Umbilical cord (tissue), 1 donor: ENCODE measurements at regions not wholly inside any gene's neighbourhood (a gene's known extent, or its start where the extent isn't known, plus 50 kb on each side); places are given as distances from the start of the nearest gene placed in this dataset.

Source experiments
- DNase-seq: peaks from one replicate; pipeline ENCODE4 v3.0.0-alpha.2; 2015; ENCODE audit warnings: low spot score

DNA sequence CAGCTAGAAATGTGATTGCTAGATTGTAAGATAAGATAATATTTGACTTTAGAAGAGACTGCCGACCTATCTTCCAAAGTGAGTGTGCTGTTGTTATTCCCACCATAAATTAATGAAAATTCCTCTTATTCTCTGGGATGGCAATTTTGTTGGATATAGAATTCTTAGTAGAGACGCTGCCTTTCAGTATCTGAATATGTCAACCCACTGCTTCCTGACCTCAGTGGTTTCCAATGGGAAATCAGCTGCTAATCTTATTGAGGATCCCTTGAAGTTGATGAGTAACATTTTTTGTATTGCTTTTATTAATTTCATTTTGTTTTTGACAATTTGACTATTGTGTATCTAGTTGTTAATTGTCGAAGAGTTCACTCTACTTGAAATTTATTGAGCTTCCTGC lies 313.0 kb downstream of the BMP2 start:
- DNase-seq = no peak

DNA sequence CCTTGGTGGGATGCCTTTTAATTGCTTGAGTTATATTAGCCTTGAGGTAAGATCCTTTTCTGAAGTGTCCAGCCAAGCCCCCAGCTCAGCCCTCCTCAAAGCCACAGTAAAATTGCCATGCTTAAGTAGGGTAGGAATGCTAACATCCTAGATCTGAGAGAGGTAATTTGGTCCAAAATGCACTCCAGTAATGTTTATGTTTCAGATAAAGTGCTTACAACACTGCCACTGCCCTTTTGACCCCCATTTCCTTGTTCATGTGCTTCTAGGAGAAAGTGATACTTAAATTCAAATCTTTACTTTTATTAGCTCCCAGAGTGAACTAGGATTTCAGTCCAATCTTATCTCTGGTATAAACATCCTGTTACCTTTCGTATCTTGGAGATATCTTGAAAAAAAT lies 318.0 kb downstream of the BMP2 start:
- DNase-seq = no peak

DNA sequence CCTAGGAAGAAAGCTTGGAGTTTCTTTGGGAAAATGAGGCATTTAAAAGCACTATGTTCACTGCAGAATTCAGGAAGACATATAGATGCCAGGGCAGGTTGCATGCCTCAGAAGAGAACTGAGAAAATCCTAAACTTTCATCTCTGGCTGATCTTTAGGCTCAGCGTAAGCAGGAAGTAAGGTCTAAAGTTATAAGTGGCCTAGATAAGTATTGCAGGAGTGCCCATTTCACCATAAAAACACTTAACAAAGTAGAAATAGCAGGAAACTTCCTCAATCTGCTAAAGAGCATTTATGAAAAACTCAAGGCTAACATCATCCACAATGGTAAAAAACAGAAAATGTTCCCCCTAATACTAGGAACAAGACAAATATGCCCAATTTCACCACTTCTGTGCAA lies 320.3 kb downstream of the BMP2 start:
- DNase-seq = no peak

DNA sequence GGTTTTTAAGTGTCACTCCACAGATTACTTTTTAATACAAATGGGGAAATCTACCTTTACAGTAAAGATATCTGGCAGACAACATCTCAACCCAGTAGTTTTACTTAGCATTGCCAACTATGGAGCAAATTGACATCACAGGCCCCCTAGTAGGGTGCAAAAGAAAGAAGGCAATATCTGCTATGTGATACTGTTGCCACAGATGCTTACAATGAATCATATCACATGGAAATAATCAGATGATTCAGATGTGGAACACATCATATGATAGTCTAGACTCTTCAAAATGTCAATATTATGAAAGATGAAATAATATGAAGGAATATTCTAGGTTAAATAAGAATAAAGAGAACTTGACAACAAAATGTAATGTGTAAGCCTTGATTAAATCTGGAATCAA lies 322.5 kb downstream of the BMP2 start:
- no peak for DNase-seq

DNA sequence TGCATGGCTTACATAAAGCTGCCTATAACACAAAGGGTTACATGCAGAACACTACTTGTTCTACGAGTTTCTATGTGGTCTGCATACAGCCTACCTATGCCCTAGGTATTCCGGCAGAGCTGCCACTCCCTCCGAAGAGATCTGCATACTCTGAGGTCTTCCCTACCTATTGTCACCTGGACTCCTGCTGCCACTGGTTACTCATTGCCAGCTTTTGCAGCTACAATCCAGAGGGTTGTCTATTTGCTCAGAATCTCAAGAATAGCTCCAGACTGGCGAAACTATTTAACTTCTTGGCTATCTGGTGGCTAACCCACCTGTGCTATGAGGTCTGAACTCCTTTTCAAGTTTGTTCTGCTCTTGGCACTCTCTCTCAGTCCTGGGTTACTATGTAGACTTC lies 323.3 kb downstream of the BMP2 start:
- no peak for DNase-seq

DNA sequence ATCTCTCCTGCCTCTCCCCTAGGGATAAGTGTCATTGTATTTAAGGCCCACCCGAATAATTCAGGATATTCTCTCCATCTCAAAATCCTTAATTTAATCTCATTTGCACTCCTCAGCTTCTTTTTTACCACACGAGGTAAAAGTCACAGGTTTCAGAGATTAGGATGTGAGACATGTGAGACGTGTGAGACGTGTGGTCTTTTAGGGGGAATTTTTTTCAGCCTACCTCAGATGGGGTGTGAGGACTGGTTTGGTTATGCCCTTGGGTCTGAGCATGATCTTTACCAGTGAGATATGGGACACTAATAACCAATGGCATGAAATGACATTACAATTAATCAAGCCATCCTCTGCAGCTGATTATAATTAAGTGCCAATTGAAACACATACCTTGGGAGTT lies 324.2 kb downstream of the BMP2 start:
- no peak for DNase-seq

DNA sequence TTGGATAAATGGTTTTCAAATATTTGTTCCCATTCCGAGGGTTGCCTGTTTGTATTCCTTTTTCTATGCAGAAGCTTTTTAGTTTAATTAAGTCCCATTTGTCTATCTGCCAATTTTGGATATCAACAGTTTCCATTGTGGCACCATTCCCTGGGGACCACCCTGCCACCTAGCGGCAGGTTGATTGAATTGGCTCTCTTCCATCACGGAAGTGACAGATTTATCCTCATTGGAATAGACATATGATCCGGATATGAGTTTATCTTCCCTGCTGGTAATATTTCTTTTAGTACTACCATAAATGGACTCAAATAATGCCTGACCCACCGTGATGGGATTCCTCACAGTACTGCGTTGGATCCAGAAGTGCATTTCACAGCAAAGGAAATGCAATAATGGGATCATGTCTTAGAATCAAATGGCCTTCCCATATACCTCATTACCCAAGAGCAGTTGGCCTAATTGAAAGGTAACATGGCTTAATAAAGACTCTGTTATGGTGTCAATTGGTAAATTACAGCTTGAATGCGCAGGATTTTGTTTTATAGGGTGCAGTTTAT lies 327.0 kb downstream of the BMP2 start:
- DNase-seq = no peak

DNA sequence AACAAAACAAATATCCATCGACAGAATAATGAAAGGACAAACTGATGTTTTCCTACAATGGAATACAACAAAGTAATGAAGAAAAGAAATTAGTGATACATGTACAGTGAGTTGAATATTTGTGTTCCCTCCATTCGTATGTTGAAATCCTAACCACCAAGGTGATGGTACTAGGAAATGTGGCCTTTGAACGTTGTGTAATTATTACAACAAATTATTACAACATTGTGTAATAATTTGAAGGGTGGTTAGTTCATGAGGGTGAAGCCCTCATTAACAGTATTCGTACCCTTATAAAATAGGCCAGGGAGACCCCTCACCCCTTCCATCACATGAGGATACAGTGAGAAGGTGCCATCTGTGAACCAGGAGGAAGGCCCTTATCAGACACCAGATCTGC lies 339.4 kb downstream of the BMP2 start:
- DNase-seq = no peak

DNA sequence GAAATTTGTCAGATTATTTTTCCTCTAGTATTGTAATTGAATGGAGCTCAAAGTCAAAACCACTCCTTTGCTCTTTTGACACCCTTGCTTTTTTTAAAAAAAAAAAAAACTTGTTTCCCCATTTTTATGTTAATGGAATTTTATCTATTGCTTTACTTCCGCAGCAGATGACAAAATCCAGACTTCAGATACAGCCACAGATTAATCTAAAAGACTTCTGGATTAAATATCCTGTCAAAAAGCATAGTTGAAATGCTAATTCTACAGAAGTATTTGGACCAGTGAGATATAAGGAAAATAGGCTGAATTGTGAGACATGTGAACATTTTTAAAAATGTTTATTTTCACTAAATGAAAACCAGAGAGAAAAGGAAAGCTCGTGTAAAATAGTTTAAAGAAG lies 341.4 kb downstream of the BMP2 start:
- DNase-seq = peak; percentile 31

DNA sequence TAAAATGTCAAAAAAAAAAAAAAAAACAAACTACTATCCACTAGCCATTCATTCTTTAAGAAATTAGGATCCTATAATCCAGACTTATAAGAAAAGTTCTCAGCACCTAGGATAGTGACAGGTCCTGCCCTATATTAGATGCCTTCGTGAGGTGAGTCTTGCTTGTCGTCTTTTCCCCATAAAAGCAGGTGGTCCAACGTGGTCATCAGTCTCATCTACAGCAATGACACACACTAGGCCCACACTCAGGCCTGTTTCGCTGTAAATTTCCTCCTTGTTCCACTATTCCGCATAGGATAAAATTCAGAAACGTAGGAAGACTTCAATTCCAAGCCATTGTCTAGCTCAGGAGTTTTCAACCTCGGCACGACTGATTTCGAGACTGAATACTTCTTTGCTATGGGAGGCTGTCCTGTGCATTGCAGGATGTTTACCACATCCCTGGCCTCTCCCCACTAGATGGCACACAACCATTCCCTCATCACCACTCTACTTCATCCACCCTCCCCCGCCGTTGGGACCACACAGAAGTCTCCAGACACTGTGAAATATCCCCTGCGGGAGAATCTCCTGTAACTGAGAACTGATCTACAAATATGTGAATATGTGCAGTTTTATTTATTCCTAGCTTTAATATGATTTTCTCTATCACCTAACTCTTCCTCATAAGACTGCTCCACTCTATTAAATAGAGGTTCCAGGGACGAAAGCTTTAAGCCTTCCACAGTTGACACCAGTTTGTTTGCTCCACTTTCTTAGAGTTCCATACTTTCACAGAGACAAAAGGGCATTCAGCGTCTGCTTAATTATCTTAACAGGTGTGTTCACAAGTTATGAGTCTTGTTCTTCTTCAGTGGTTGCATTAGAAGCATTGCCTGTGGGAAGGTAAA lies 346.3 kb downstream of the BMP2 start:
- DNase-seq = peak; percentile 28

DNA sequence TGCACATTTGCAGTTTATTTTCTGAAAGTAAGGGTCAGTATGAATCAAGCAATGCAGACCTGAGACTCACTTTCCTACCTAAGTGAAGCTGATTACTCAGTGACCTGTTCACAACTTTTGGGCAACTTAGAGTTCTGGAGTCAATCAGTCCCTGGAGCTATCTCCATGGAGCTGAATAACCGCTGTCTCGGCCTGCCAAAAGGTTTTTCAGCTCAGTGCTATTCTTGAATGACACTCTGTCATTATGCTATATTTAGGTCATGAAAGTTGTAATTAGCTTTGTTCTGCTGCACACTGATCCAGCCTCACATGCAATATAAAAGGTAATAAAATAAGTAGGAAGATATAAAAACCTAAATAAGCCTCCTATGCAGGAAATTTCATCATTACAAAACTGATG lies 356.0 kb downstream of the BMP2 start:
- no peak for DNase-seq

DNA sequence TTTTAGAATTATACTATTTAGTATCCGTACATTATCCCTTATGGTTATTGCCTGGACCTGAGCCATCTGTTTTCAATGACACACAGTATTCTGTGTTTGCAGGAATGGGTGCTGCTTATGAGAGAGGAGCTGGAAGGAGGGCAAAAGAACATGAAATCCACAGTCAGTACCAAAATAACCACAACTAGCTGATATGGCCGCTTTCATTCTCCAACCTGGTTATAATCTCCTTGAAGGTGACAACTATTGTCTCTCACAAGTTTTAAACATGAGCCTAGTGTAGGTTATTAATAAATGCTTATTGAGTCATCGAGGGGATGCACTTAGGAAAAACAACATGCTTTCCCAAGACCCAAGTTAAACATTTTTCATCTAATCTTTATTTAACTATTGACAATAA lies 356.6 kb downstream of the BMP2 start:
- no peak for DNase-seq

DNA sequence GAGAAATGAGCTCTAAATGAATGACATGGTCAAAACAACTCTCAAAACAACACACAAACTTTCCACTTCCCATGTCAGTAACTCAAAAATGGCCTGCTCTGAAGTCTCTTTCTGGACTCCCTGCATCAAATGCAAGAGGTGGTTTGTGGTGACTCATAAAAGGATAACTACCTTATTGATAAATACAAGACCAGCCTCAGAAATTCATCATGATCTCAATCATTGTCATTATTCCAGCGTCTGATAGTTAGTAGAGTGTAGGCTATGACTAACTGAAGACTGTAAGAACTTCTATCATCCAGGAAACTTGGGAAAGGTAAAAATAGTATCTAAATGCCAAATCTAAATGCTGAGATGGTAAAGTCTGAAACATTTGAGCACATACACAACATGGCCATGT lies 369.4 kb downstream of the BMP2 start:
- no peak for DNase-seq

DNA sequence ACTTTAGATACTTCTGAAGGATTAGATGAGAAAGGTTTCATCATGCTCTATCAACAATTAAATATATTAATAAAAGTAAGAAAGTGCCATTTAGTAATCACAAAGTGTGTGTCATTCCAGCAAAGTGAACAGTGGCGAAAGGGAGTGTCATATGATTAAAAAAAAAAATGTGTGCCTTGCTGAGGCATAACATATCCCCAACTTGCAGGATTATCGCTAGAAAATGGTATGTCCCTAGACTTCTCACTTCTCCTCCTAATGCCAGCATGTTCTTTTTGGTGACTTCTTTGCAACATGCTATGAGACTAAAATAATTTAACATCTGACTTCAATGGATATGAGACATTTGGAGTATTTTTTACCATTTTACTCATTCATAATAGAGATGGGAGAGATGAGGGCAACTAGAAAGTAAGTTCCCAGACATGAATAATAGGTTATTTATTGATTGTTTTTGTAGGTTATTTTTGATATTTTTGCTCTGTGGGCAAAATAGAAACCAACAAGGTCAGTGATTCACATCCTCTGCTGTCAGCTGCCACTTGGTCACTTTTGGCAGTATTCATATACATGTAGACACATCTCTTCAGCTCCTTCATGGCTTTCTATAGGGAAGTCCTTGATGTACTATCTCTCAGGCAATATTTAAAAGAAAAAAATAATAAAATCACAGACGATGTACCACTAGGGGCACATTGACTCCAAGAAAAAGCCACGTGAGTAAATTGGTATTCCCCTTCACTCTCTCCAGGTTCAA lies 370.1 kb downstream of the BMP2 start:
- no peak for DNase-seq

DNA sequence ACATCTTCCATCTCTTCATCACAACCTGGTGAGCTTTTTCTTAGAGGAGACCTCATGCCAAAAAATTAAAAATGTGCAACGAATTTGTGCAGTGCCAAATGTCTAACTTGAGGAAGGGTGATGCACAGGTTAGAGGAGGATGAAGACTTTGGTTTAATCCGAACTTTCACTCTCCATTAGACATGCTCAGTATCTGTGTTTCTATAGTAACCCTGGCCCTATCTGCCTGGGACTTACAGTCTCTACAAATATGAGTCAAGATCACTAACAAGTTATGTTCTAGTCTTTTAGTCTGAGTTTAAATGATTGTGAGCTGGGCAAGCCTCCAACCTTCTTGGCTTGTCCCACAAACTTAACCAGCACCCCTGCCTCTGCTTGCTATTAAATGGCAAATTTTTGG lies 377.0 kb downstream of the BMP2 start:
- no peak for DNase-seq

DNA sequence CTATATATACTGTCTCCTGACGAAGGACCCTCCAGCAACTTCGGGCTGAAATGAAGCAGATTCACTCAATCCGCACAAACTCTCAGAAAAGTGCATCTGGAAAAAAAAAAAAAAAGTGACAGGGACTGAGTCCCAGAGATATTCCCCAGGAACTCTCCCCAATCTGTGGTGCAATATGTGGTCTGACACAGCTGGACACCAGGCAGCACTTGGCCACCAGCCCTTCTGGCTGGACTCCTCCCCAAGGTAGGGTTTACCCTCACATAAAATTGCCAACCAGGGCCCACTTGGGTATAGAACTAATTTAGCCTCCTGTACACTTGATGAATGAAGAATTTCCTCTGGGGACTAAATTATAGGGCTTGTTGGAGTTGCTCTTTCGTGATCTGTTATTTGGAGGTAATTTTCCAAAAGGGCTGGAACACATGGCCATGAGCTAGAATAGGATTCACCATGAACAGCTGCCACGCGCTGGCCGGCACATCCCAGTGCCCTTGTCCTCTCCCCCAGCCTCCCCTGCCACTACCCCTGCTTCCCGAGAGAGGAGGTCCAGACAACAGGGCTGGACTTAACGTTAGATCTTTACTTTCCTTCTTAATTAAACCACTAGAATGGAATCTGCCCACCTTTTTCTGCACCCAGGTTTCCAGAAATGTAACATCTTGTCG lies 379.2 kb downstream of the BMP2 start:
- no peak for DNase-seq

DNA sequence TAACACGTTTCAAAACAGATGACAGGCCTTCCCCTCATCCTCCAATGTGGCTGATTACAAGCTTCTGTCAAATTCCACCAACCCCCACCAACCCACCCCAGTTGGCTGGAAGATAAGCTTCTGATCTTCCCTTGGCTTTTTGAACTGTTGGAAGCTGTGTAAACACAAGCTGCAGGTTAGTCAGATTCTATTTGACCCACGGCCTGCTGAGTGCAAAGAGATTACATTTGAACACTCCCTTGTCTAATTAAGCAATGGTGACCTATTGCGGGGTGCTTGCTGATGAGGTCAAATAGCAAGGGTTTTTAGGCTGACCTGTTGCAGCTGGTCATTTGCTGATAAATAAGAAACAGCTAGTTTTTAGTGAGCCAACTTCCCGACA lies 379.7 kb downstream of the BMP2 start:
- DNase-seq = no peak

DNA sequence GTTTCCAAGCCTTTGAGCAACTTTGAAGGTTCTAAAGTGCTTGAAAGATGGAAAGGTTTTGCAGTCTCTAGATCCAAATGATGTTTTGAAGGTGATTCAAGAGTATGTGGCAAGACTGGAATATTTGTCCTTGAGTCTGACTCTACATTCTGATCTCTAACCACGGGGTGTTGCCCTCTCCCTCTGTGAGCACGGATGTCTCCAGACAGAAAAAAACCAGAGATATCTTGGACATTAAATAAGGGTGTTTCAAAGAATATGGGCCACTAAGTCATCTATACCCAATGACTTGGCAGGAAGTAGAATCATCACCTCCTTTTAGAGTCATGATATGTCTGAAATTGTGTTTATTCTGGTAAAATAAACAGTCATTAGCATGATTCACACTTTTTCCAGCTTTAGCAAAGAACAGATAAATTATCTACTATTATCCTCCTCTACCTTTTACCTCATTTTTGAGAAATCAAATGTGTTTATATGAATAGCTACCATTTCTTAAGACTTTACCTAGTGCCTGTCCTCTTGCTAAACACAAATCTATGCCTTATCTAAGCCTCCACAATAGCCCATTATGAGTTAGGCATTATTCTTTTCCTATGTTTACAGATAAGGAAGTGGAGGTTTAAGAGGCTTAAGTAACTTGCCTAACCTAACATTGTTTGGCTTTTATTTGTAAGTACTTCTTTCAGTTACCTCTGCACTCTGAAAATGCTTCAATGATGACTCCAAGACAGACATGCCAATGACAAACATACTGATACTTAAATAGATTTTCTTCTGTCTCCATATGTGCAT lies 384.4 kb downstream of the BMP2 start:
- DNase-seq = no peak

DNA sequence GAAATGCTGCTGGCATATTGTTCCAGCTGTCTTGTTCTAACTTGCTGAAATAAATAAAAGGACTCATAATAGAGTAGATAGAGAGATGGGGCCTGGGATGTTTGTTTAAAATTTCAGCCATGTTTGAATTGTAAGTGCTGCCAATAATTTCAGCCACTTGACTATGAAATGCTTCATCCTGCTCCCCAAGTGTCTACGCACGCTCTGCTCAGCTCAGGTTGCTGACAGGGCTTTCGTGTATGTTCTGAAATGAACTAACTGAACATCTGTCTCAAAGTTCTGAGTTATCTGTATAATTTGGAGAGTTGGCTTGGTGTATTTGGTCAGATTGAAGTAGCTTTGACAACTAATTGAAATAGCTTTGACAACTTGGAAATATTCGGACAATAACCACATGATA lies 387.8 kb downstream of the BMP2 start:
- DNase-seq = no peak

DNA sequence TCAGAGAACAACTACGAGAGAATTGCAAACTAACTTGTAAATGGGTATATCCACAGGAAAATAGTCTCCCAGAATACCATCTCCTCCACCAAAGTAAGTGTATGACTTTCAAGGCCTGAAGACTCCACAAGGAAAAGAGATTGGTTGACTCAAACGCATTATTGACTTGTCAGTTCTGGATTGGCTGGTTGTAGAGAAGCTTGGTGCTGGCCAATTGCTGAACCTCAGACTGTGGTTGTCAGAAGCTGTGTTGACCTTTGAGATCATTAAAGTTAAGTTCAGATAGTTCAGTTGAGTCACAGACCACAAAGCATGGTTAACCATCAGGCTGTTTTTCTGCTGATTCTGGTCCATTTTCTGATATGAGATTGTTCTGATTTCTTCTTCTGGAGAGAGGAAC lies 388.3 kb downstream of the BMP2 start:
- no peak for DNase-seq

DNA sequence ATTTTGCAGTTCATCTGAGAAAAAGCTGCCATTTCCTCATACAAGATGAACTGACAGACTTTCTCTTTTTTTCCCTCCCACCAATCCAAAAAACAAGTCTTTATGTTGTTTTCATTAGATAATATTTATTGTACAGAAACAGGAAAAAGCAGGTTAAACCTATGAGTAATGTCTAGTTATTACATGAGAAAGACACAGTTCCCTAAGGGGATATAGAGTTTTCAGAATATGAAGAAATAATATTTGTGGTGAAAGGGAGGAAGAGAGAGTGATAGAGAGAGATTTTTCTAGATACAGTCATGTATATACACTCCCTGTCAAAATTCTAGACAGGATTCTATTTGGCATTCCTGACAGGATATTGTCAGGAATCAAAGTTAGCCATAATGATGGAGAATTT lies 392.4 kb downstream of the BMP2 start:
- DNase-seq = peak; percentile 1

DNA sequence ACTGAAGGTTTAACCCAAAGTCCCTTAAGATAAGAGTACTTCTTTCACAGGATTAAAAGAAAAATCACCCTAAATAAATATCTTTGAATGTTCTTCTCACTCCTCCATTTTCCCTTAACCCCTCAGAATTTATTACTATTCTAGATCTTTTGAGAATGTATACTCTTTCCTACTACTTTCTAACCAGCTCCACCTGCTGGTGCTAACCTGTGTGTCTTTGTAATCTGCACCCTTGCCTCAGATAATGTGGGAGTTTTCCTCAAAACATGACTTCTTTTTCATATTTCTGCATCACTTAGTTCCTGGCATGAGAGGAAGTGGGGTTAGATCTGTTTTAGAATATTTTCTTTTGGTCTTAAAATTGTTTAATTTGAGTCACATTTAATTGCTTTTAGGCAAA lies 394.2 kb downstream of the BMP2 start:
- peak; percentile 32 for DNase-seq
